ENCODE measurements at regions not wholly inside any gene's neighbourhood (a gene's known extent, or its start where the extent isn't known, plus 50 kb on each side); places are given as distances from the start of the nearest gene placed in this dataset.

GRCh38 chr14:85447883-85448282 lies 82.1 kb upstream of the FLRT2 start:
- Histone ChIP-seq H3K27ac (ENCODE audit: low read depth) (no peak overlapping the region), H3K4me2 (no peak overlapping the region), H3K9me2 (ENCODE audit: insufficient read depth) (no peaks in the 10 kb centered on the region), H3K36me3 (ENCODE audit: insufficient read depth) (no peaks in the 10 kb centered on the region), H3K4me3 (no peak overlapping the region), H3K4me1 (ENCODE audit: insufficient read depth) (no peaks in the 10 kb centered on the region), H4K20me1 (replicated peaks; ENCODE audit: insufficient read depth) (no peaks in the 10 kb centered on the region), H3K27me3 (ENCODE audit: insufficient read depth) (no peaks in the 10 kb centered on the region), H3K79me2 (replicated peaks; ENCODE audit: insufficient read depth) (no peaks in the 10 kb centered on the region), H3F3A (replicated peaks; ENCODE audit: low read depth) (no peaks in the 10 kb centered on the region), H2AFZ (no peak overlapping the region)
- no peak overlapping the region for H3K27ac Mint-ChIP-seq
- DNase-seq (ENCODE audit: low spot score): peak; percentile 8
- no peak; the same call in 2 of the 3 replicates for ATAC-seq
- no peaks in the 10 kb centered on the region for H3K36me3 Mint-ChIP-seq (ENCODE audit: low read depth)
- peak; percentile 14 to 23; a peak in 2 of 4 replicates for TF ChIP-seq CTCF (conservative IDR thresholded peaks at IDR 0.05; ENCODE audit: low read depth in 2 of 2)
- no peak for TF ChIP-seq CREB1 (CRISPR knock-in tag; IDR thresholded peaks at IDR 0.05; ENCODE audit: low read depth)
- H3K27me3 Mint-ChIP-seq (ENCODE audit: insufficient read depth, low read depth, poor library complexity): no peaks in the 10 kb centered on the region
- H3K9me3 Mint-ChIP-seq: no peaks in the 10 kb centered on the region
- H3K4me1 Mint-ChIP-seq: no peaks in the 10 kb centered on the region
- H3K4me3 Mint-ChIP-seq: no peak overlapping the region

- H3K36me3 Mint-ChIP-seq (ENCODE audit: low read depth): no peaks in the 10 kb centered on the region
- ATAC-seq (no peak), DNase-seq (ENCODE audit: low spot score) (no peak)
- no peaks in the 10 kb centered on the region for H3K27me3 ChIP-seq (ENCODE audit: insufficient read depth)
- no peak overlapping the region for H3K27ac ChIP-seq (ENCODE audit: low read depth)
- no peak overlapping the region for H3K4me3 ChIP-seq
- H3K4me2 ChIP-seq: no peak overlapping the region
- H3K9me3 Mint-ChIP-seq: no peaks in the 10 kb centered on the region
- H4K20me1 ChIP-seq (replicated peaks; ENCODE audit: insufficient read depth): no peaks in the 10 kb centered on the region
- no peaks in the 10 kb centered on the region for H3K4me1 Mint-ChIP-seq
- no peaks in the 10 kb centered on the region for H3K4me1 ChIP-seq (ENCODE audit: insufficient read depth)
- H2AFZ ChIP-seq: no peak overlapping the region
- no peak overlapping the region for H3K27ac Mint-ChIP-seq
- no peak overlapping the region for H3K4me3 Mint-ChIP-seq
- no peaks in the 10 kb centered on the region for H3K27me3 Mint-ChIP-seq (ENCODE audit: insufficient read depth, low read depth, poor library complexity)
- no peaks in the 10 kb centered on the region for H3K36me3 ChIP-seq (ENCODE audit: insufficient read depth)
- no peaks in the 10 kb centered on the region for H3K79me2 ChIP-seq (replicated peaks; ENCODE audit: insufficient read depth)
- H3K9me2 ChIP-seq (ENCODE audit: insufficient read depth): no peaks in the 10 kb centered on the region
- H3F3A ChIP-seq (replicated peaks; ENCODE audit: low read depth): no peaks in the 10 kb centered on the region
- TF ChIP-seq REST (IDR thresholded peaks at IDR 0.05; ENCODE audit: unreplicated experiment): no peak
- TF ChIP-seq ZNF114 (CRISPR knock-in tag; IDR thresholded peaks at IDR 0.05): no peak
- no peak for TF ChIP-seq POLR2AphosphoS5 (IDR thresholded peaks at IDR 0.05; ENCODE audit: low read depth)
- TF ChIP-seq ETS1 (IDR thresholded peaks at IDR 0.05): no peak
- TF ChIP-seq NANOG (IDR thresholded peaks at IDR 0.05; ENCODE audit: borderline replicate concordance): no peak
- no peak for TF ChIP-seq ZNF331 (CRISPR knock-in tag; IDR thresholded peaks at IDR 0.05; ENCODE audit: low read depth)
- no peak for TF ChIP-seq EZH2phosphoT487 (IDR thresholded peaks at IDR 0.05; ENCODE audit: unreplicated experiment)
- TF ChIP-seq EZH2 (IDR thresholded peaks at IDR 0.05; ENCODE audit: low read depth, unreplicated experiment): no peak
- no peak for TF ChIP-seq CREB1 (CRISPR knock-in tag; IDR thresholded peaks at IDR 0.05; ENCODE audit: low read depth)
- TF ChIP-seq STAT1 (IDR thresholded peaks at IDR 0.05; ENCODE audit: unreplicated experiment): no peak
Measured at GRCh38 chr14:85451421-85451820, 78.5 kb upstream of the FLRT2 start.

Measured in GM23338 (cell line).